ENCODE measurements at regions not wholly inside any gene's neighbourhood (a gene's known extent, or its start where the extent isn't known, plus 50 kb on each side); places are given as distances from the start of the nearest gene placed in this dataset.

DNA sequence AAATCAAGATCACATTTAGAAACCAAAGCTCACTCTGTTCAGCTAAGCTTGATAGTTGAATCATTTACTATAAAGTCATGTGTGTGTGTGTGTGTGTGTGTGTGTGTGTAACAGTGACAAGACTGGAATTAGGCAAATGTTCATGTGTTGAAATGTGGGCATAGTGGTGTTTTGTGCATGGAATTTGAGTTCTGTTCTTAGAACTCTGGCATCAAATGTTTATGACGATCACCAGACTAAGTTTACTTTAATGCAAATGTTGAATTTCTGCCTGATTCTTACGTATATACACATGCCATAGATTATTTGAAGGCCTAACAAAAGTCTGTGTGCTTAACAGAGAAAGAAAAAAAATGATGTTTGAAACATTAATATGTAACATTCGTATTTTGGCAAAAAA lies 72.8 kb upstream of the COL5A1 start:
- H3K27me3 ChIP-seq = no peaks in the 10 kb centered on the region
- intact Hi-C loops (cut with DNase I) = no loop called here
- no peak overlapping the region for H3K4me3 ChIP-seq
- no peaks in the 10 kb centered on the region for H3K9me3 ChIP-seq
- H3K36me3 ChIP-seq = no peaks in the 10 kb centered on the region
- no peak for DNase-seq
- WGBS, 3 donors = 25 to 54% (median 50%) methylated on average over 3 of the region's 3 CpGs
- no peaks in the 10 kb centered on the region for H3K4me1 ChIP-seq (ENCODE audit: insufficient read depth)
- TF ChIP-seq EP300 (IDR thresholded peaks at IDR 0.05) (no peak), POLR2A (IDR thresholded peaks at IDR 0.05) (no peak)
- TF ChIP-seq, protein P1, sequence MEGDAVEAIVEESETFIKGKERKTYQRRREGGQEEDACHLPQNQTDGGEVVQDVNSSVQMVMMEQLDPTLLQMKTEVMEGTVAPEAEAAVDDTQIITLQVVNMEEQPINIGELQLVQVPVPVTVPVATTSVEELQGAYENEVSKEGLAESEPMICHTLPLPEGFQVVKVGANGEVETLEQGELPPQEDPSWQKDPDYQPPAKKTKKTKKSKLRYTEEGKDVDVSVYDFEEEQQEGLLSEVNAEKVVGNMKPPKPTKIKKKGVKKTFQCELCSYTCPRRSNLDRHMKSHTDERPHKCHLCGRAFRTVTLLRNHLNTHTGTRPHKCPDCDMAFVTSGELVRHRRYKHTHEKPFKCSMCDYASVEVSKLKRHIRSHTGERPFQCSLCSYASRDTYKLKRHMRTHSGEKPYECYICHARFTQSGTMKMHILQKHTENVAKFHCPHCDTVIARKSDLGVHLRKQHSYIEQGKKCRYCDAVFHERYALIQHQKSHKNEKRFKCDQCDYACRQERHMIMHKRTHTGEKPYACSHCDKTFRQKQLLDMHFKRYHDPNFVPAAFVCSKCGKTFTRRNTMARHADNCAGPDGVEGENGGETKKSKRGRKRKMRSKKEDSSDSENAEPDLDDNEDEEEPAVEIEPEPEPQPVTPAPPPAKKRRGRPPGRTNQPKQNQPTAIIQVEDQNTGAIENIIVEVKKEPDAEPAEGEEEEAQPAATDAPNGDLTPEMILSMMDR (IDR thresholded peaks at IDR 0.05) = no peak
- H3K27ac ChIP-seq = no peak overlapping the region

DNA sequence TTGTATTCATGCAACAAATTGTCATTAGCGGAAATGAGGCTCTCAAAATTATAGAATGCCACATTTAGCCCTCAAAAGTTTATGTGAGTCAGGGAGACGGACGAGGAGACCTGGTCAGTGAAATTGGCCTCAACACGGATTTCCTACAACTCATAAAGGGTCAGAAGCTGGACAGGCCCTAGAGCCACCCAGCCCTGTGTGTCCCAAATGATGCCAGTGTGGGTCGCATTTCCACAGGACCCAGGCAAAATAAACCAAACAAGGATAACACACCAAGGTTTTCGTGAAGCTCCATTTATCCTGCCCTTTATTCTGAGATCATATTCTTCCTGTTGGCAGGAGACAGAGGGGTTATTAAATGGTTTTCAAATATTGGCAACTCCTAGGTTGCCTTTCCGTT lies 72.0 kb upstream of the COL5A1 start:
- TF ChIP-seq POLR2A (IDR thresholded peaks at IDR 0.05) = no peak
- no peak for TF ChIP-seq EP300 (IDR thresholded peaks at IDR 0.05)
- TF ChIP-seq, protein P1 (IDR thresholded peaks at IDR 0.05) = no peak
- Histone ChIP-seq H3K27ac (no peak overlapping the region), H3K9me3 (no peaks in the 10 kb centered on the region), H3K4me3 (no peak overlapping the region), H3K4me1 (ENCODE audit: insufficient read depth) (no peaks in the 10 kb centered on the region), H3K27me3 (no peaks in the 10 kb centered on the region), H3K36me3 (no peaks in the 10 kb centered on the region)
- WGBS, 3 donors = 87 to 93% (median 91%) methylated on average over 7 of the region's 7 CpGs
- intact Hi-C loops (cut with DNase I) = no loop called here
- peak in 1 of 5 donors; percentile 7 for DNase-seq

DNA sequence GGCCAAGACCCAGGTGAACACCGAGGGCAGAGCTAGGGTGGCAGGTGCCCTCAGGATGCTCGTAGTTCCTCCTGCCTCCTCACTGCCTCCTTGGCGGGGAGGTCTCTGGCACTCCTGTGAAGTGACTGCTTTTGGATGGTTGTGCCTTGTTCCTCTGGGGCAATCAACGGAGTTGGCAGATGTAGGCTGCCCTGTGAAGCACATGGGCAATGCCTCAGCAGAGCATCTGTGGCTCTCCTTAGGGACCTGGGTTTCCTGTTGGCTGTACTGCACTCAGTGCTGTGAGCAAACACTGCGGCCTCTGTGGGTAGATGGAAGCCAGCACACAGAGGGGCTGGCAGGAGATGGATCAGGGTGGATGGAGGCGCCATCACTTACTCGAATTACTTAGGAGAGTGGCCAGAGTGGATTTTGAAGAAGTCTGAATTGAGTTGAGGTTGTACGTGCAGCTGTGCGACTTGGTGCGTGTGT lies 71.4 kb upstream of the COL5A1 start:
- peak in 3 of 5 donors; percentile 8 to 20 (median 9) for DNase-seq
- intact Hi-C loops (cut with DNase I) = no loop called here
- H3K4me3 ChIP-seq = no peak overlapping the region

DNA sequence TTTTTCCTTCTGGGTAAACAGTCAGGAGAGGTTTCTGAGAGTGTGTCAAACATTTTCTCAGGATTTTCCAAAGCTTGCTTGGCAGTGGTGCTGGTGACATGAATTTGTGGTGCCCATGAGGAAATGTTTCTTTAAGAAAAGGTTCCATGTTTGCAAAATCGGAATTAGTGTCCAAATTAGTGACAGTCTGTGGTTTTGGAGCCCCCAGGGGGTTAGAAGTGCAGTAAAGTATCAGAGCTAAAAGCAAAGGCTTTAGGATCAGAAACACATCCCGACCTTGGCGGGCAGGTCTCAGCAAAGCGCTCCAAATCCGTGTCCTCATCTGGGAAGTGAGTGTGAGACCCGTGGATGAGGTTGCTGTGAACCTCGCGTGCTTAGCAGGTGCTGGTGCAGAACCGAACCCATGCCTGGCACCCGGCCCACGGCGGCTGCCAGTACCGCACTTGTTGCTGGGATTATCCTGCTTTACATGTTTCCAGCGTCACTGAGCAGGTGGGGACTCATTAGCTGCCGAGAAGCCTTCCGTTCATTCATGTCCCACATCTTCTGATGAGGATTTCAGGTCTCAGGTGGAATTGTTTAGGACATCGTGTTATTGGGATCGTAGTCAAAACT lies 70.8 kb upstream of the COL5A1 start:
- intact Hi-C loops (cut with DNase I) = no loop called here
- Histone ChIP-seq H3K9me3 (no peaks in the 10 kb centered on the region), H3K27me3 (no peaks in the 10 kb centered on the region), H3K4me3 (no peak overlapping the region), H3K36me3 (no peaks in the 10 kb centered on the region), H3K4me1 (ENCODE audit: insufficient read depth) (no peaks in the 10 kb centered on the region), H3K27ac (no peak overlapping the region)
- DNase-seq = peak in 3 of 5 donors; percentile 15 to 33 (median 16)
- TF ChIP-seq, protein P1 (IDR thresholded peaks at IDR 0.05) = no peak
- no peak for TF ChIP-seq EP300 (IDR thresholded peaks at IDR 0.05)
- no peak for TF ChIP-seq POLR2A (IDR thresholded peaks at IDR 0.05)
- WGBS, 3 donors = 46 to 54% (median 46%) methylated on average over 18 of the region's 18 CpGs

More for the DNA sequence above, 71.4 kb upstream of the COL5A1 start:
- Histone ChIP-seq H3K27me3 (no peaks in the 10 kb centered on the region), H3K36me3 (no peaks in the 10 kb centered on the region), H3K27ac (no peak overlapping the region), H3K9me3 (no peaks in the 10 kb centered on the region), H3K4me1 (ENCODE audit: insufficient read depth) (no peaks in the 10 kb centered on the region)
- TF ChIP-seq POLR2A (IDR thresholded peaks at IDR 0.05) (no peak), EP300 (IDR thresholded peaks at IDR 0.05) (no peak)
- TF ChIP-seq, protein P1 (IDR thresholded peaks at IDR 0.05) = no peak
- 77 to 81% (median 80%) methylated on average over 10 of the region's 10 CpGs for WGBS, 3 donors

Data from ovary (tissue), 7 donors.